ENCODE measurements at regions not wholly inside any gene's neighbourhood (a gene's known extent, or its start where the extent isn't known, plus 50 kb on each side); places are given as distances from the start of the nearest gene placed in this dataset.

DNA sequence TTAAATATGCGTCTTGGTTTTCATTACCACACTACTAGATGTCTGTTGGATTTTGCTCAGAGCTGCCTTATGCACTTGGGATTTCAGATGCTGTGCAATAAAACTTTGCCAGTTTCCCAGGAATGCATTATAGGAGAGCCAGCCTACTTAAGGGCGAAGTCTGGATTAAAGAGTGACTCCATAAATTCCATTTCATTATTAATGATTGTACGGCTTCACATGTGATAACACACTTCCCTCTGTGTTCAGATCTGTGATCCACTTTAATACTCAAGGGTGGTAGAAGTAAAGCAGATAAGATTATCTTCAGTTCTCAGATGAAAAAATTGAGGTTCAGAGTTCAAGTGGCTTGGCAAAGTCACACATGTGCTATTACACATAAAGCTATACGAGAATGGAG is 110.2 kb downstream of the C11orf91 start:
- H3K27me3 ChIP-seq: no peaks in the 10 kb centered on the region
- H3K36me3 ChIP-seq: no peaks in the 10 kb centered on the region
- H3K9me3 ChIP-seq (replicated peaks): peaks cover 3% of the 10 kb centered on the region; the same call in 1 of the 2 replicates
- H3K27ac ChIP-seq: no peak overlapping the region
- DNase-seq: no peak
- no peak overlapping the region for H3K4me3 ChIP-seq
- no peaks in the 10 kb centered on the region for H3K4me1 ChIP-seq

- Histone ChIP-seq H3K4me3 (no peak overlapping the region), H3K27me3 (no peaks in the 10 kb centered on the region), H3K27ac (no peak overlapping the region), H3K9me3 (replicated peaks) (no peaks in the 10 kb centered on the region), H3K4me1 (no peaks in the 10 kb centered on the region), H3K36me3 (no peaks in the 10 kb centered on the region)
- peak in 1 of 2 experiments; percentile 10 for DNase-seq
These were observed 112.6 kb downstream of the C11orf91 start for GRCh38 chr11:33588056-33588455.

DNA sequence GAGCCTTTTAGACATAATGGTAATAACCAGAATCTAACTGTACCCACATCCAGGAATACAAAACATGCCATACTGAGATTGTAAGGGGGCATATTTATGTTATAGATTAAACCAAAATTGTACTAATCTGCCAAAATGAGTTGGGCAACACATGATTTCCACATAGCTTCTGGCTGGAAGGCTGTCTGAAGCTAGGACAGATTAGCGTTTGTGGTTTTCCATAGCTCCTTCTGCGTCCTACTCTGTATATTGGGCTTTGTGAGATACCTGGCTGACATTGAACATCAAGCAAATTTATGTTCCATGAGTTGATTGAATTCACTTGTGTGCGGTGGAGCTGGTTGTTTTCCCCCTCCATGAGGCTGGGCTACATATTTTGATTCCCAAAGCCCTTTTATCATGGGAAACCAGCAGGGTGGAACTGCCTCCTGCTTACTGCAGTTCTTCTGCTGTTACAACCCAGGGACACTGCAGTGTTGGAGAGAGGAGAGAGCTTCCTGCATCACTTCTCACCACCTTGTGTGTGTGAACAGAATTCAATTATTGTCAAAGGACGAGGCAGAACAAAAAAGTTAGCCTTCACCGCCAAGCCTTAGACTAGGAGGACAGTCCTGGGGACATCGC is 114.9 kb downstream of the C11orf91 start:
- Histone ChIP-seq H3K27me3 (no peaks in the 10 kb centered on the region), H3K27ac (no peak overlapping the region), H3K4me1 (no peaks in the 10 kb centered on the region), H3K36me3 (no peaks in the 10 kb centered on the region), H3K4me3 (no peak overlapping the region), H3K9me3 (replicated peaks) (no peaks in the 10 kb centered on the region)
- no peak for DNase-seq

- Histone ChIP-seq H3K9me3 (replicated peaks) (no peaks in the 10 kb centered on the region), H3K4me1 (no peaks in the 10 kb centered on the region), H3K27me3 (no peaks in the 10 kb centered on the region), H3K4me3 (no peak overlapping the region), H3K27ac (no peak overlapping the region), H3K36me3 (no peaks in the 10 kb centered on the region)
- DNase-seq: no peak
These were observed 117.8 kb downstream of the C11orf91 start for GRCh38 chr11:33582636-33583325.

DNA sequence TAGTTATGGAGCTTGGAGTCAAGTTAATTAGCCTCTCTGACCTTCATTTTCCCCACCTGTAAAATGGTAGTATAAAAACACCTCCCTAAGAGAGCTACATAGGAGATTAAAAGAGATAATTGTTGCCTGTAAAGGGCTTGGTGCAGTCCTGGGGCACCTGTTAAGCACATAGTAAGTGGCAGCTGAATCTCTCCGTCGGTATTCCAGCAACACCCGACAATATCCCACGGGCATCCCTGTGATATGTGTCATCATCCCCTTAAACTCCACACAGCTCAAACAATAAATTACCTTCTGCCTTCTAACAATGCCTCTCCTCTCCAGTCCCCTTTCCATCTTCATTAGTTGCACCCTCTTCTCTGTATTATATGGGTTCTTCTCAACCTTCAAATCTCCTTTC is 121.5 kb downstream of the C11orf91 start:
- H3K4me1 ChIP-seq: no peaks in the 10 kb centered on the region
- no peaks in the 10 kb centered on the region for H3K27me3 ChIP-seq
- no peak overlapping the region for H3K27ac ChIP-seq
- no peak for DNase-seq
- no peak overlapping the region for H3K4me3 ChIP-seq
- no peaks in the 10 kb centered on the region for H3K36me3 ChIP-seq
- no peaks in the 10 kb centered on the region for H3K9me3 ChIP-seq (replicated peaks)

DNA sequence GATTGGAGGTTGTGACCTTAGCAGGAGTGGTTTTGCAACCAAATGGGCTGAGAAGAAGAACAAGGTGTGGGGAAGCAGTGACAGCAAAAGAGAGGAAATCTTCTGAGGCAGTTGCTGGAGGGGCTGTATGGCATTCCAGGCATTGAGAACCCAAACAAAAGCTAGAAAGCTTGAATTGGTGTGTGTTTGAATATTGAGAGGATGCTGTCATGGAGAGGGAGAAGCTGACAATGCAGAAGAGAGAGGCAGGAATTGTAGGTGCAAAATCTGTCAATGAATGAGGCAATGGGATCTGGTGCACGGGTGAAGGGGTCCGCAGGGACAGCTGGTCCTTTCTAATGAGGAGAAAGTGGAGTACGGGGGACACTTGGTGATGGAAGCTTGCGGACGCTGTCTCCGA is 123.4 kb downstream of the C11orf91 start:
- no peak overlapping the region for H3K27ac ChIP-seq
- no peak for DNase-seq
- no peaks in the 10 kb centered on the region for H3K9me3 ChIP-seq (replicated peaks)
- no peaks in the 10 kb centered on the region for H3K27me3 ChIP-seq
- no peaks in the 10 kb centered on the region for H3K36me3 ChIP-seq
- H3K4me3 ChIP-seq: no peak overlapping the region
- H3K4me1 ChIP-seq: no peaks in the 10 kb centered on the region

- Histone ChIP-seq H3K27ac (no peak overlapping the region), H3K36me3 (no peaks in the 10 kb centered on the region), H3K9me3 (replicated peaks) (no peaks in the 10 kb centered on the region), H3K4me1 (no peaks in the 10 kb centered on the region), H3K27me3 (no peaks in the 10 kb centered on the region), H3K4me3 (no peak overlapping the region)
- no peak for DNase-seq
These were observed 125.3 kb downstream of the C11orf91 start for GRCh38 chr11:33575311-33575710.

DNA sequence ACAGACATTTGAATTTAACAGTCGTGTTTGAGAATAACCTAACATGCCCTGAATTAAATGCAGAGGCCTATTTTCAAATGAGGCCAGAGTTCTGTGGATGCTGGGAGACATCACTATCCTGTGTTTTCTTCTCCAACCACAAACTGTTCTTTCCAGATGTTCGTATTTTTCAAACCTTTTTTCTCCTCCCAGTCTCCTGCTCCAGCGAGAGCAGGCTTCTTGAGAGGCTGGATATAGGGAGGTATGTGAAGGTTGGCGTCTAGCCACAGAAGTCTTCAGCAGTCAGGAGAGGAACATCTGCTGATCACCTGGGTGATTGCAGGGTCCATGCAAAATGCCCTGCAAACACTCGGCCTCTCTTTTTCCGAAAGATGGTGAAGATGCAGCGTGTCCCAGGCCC is 126.3 kb downstream of the C11orf91 start:
- H3K27me3 ChIP-seq: no peaks in the 10 kb centered on the region
- H3K4me3 ChIP-seq: no peak overlapping the region
- no peak overlapping the region for H3K27ac ChIP-seq
- H3K36me3 ChIP-seq: no peaks in the 10 kb centered on the region
- H3K9me3 ChIP-seq (replicated peaks): no peaks in the 10 kb centered on the region
- no peaks in the 10 kb centered on the region for H3K4me1 ChIP-seq
- no peak for DNase-seq

DNA sequence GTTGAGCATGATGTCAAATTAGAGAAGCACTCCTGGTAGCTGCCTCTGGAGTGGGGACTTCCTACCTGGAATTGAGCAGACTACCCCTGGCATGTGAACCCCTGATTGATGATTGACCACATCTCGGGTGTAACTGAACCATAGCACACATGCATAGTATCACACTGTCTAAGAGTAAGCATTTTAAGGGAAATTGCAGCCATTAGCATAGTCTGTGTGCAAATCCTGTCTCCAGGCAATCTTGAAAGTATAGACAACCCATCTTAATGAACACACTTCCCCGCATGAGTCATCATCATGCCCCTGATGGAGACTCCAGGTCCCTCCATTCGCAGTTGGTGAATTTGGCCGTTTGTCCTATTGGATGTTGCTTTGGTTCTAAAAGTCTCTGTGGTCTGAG is 131.3 kb downstream of the C11orf91 start:
- Histone ChIP-seq H3K27me3 (no peaks in the 10 kb centered on the region), H3K4me1 (no peaks in the 10 kb centered on the region), H3K27ac (no peak overlapping the region), H3K9me3 (replicated peaks) (no peaks in the 10 kb centered on the region), H3K4me3 (no peak overlapping the region), H3K36me3 (no peaks in the 10 kb centered on the region)
- no peak for DNase-seq

- no peaks in the 10 kb centered on the region for H3K36me3 ChIP-seq
- no peak for DNase-seq
- H3K9me3 ChIP-seq (replicated peaks): no peaks in the 10 kb centered on the region
- no peaks in the 10 kb centered on the region for H3K27me3 ChIP-seq
- no peaks in the 10 kb centered on the region for H3K4me1 ChIP-seq
- H3K4me3 ChIP-seq: no peak overlapping the region
- H3K27ac ChIP-seq: no peak overlapping the region
These were observed 133.6 kb downstream of the C11orf91 start for GRCh38 chr11:33567004-33567403.

GRCh38 chr11:33564856-33565453 is 135.7 kb downstream of the C11orf91 start:
- Histone ChIP-seq H3K9me3 (replicated peaks) (no peaks in the 10 kb centered on the region), H3K36me3 (no peaks in the 10 kb centered on the region), H3K27me3 (no peaks in the 10 kb centered on the region), H3K4me3 (no peak overlapping the region), H3K4me1 (no peaks in the 10 kb centered on the region), H3K27ac (no peak overlapping the region)
- no peak for DNase-seq

DNA sequence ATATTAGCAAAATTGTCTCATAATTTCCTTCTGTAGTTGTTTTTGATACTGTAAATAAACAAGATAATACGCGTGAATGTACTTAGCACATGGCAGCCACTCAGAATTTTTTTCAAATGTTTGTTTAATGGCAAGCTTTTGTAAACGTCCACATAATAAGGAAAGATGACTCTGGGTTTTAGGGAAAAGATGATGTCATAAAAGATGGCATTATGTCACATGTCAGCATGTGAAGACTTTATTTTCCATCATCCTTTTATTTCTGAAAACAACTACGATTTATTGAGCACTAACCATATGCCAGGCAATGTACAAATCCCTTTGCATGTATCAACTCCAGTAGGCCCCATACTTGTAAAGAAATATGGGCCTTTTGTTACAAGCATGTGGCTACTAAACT is 139.9 kb downstream of the C11orf91 start:
- Histone ChIP-seq H3K36me3 (no peaks in the 10 kb centered on the region), H3K4me3 (no peak overlapping the region), H3K9me3 (replicated peaks) (no peaks in the 10 kb centered on the region), H3K27me3 (no peaks in the 10 kb centered on the region), H3K27ac (no peak overlapping the region), H3K4me1 (peaks cover 8% of the 10 kb centered on the region; the same call in 1 of the 2 replicates)
- no peak for DNase-seq

- Histone ChIP-seq H3K27me3 (no peaks in the 10 kb centered on the region), H3K4me1 (peaks cover 8% of the 10 kb centered on the region; the same call in 1 of the 2 replicates), H3K9me3 (replicated peaks) (no peaks in the 10 kb centered on the region), H3K27ac (no peak overlapping the region), H3K36me3 (no peaks in the 10 kb centered on the region), H3K4me3 (no peak overlapping the region)
- no peak for DNase-seq
These were observed 141.1 kb downstream of the C11orf91 start for GRCh38 chr11:33559567-33559966.

- no peak overlapping the region for H3K27ac ChIP-seq
- no peak for DNase-seq
- H3K4me3 ChIP-seq: no peak overlapping the region
- H3K4me1 ChIP-seq: peaks cover 8% of the 10 kb centered on the region; the same call in 1 of the 2 replicates
- H3K9me3 ChIP-seq (replicated peaks): no peaks in the 10 kb centered on the region
- H3K27me3 ChIP-seq: no peaks in the 10 kb centered on the region
- H3K36me3 ChIP-seq: no peaks in the 10 kb centered on the region
These were observed 142.5 kb downstream of the C11orf91 start for GRCh38 chr11:33558097-33558496.

GRCh38 chr11:33557201-33557600 is 143.4 kb downstream of the C11orf91 start:
- no peaks in the 10 kb centered on the region for H3K36me3 ChIP-seq
- H3K27me3 ChIP-seq: no peaks in the 10 kb centered on the region
- H3K4me3 ChIP-seq: no peak overlapping the region
- no peaks in the 10 kb centered on the region for H3K9me3 ChIP-seq (replicated peaks)
- H3K27ac ChIP-seq: peak overlapping the region; percentile 27
- DNase-seq: peak; percentile 13 to 31
- H3K4me1 ChIP-seq: peaks cover 8% of the 10 kb centered on the region; the same call in 1 of the 2 replicates

Measured in SJCRH30 (cell line).